Effector memory CD4-positive, alpha-beta T cell (primary cell): ENCODE measurements at regions not wholly inside any gene's neighbourhood (a gene's known extent, or its start where the extent isn't known, plus 50 kb on each side); places are given as distances from the start of the nearest gene placed in this dataset.
A peak's percentile ranks its signal among the peaks of the same experiment; 100 is the strongest.

Experiments
- DNase-seq, 3 donors: peaks; one replicate each; pipeline ENCODE4 v3.0.0-alpha.2; 2020
- H3K27ac ChIP-seq: 2 replicates; pipeline ENCODE4 v1.7.0; 2013; ENCODE audit warnings: mild to moderate bottlenecking, low read length, moderate library complexity; ENCODE audit not compliant: insufficient read depth, poor library complexity, severe bottlenecking
- H3K27me3 ChIP-seq: replicated peaks from 2 replicates; pipeline ENCODE4 v1.7.0; 2013; ENCODE audit warnings: mild to moderate bottlenecking, low read length; ENCODE audit not compliant: insufficient read depth, control insufficient read depth, poor library complexity, severe bottlenecking
- H3K36me3 ChIP-seq: 2 replicates; pipeline ENCODE4 v1.7.0; 2013; ENCODE audit warnings: mild to moderate bottlenecking, low read length, moderate library complexity; ENCODE audit not compliant: control insufficient read depth, insufficient read depth
- H3K4me1 ChIP-seq: 2 replicates; pipeline ENCODE4 v1.7.0; 2013; ENCODE audit warnings: low read length, mild to moderate bottlenecking; ENCODE audit not compliant: control insufficient read depth, insufficient read depth, poor library complexity, severe bottlenecking
- H3K4me3 ChIP-seq: 2 replicates; pipeline ENCODE4 v1.7.0; 2013; ENCODE audit warnings: low read length, low read depth, mild to moderate bottlenecking; ENCODE audit not compliant: insufficient read depth, poor library complexity, severe bottlenecking
- H3K9me3 ChIP-seq: 2 replicates; pipeline ENCODE4 v1.7.0; 2013; ENCODE audit warnings: mild to moderate bottlenecking, low read length, moderate library complexity; ENCODE audit not compliant: control insufficient read depth

- no peaks in the 10 kb centered on the region for H3K9me3 ChIP-seq
- H3K27ac ChIP-seq, result no peak overlapping the region
- no peaks in the 10 kb centered on the region for H3K36me3 ChIP-seq
- H3K4me3 ChIP-seq, result no peak overlapping the region
- no peaks in the 10 kb centered on the region for H3K27me3 ChIP-seq
- H3K4me1 ChIP-seq, result no peaks in the 10 kb centered on the region
- DNase-seq, result no peak
Observed at GRCh38 chr22:23411739-23412138, 168.4 kb downstream of the IGLL1 start.

GRCh38 chr22:23410411-23410810, 169.7 kb downstream of the IGLL1 start:
- DNase-seq, result no peak
- no peaks in the 10 kb centered on the region for H3K27me3 ChIP-seq
- no peaks in the 10 kb centered on the region for H3K36me3 ChIP-seq
- no peaks in the 10 kb centered on the region for H3K9me3 ChIP-seq
- H3K27ac ChIP-seq, result no peak overlapping the region
- no peak overlapping the region for H3K4me3 ChIP-seq
- H3K4me1 ChIP-seq, result no peaks in the 10 kb centered on the region

- Histone ChIP-seq H3K4me3 (no peak overlapping the region), H3K36me3 (no peaks in the 10 kb centered on the region)
Observed at GRCh38 chr22:23409976-23410375, 170.1 kb downstream of the IGLL1 start.

GRCh38 chr22:23408321-23408720, 171.8 kb downstream of the IGLL1 start:
- no peaks in the 10 kb centered on the region for H3K27me3 ChIP-seq
- no peak for DNase-seq

More at GRCh38 chr22:23409976-23410375, 170.1 kb downstream of the IGLL1 start:
- H3K9me3 ChIP-seq, result no peaks in the 10 kb centered on the region
- DNase-seq, result no peak
- no peak overlapping the region for H3K27ac ChIP-seq
- H3K4me1 ChIP-seq, result no peaks in the 10 kb centered on the region
- no peaks in the 10 kb centered on the region for H3K27me3 ChIP-seq

GRCh38 chr22:23405366-23405851, 174.7 kb downstream of the IGLL1 start:
- H3K36me3 ChIP-seq, result no peaks in the 10 kb centered on the region
- no peaks in the 10 kb centered on the region for H3K27me3 ChIP-seq
- H3K27ac ChIP-seq, result no peak overlapping the region
- peaks cover 4% of the 10 kb centered on the region for H3K4me1 ChIP-seq
- H3K9me3 ChIP-seq, result no peaks in the 10 kb centered on the region
- no peak overlapping the region for H3K4me3 ChIP-seq
- DNase-seq, result no peak

More at GRCh38 chr22:23408321-23408720, 171.8 kb downstream of the IGLL1 start:
- Histone ChIP-seq H3K4me1 (no peaks in the 10 kb centered on the region), H3K4me3 (no peak overlapping the region), H3K36me3 (no peaks in the 10 kb centered on the region), H3K27ac (no peak overlapping the region), H3K9me3 (no peaks in the 10 kb centered on the region)

GRCh38 chr22:23404689-23405365, 175.3 kb downstream of the IGLL1 start:
- H3K36me3 ChIP-seq, result no peaks in the 10 kb centered on the region
- no peak for DNase-seq
- no peaks in the 10 kb centered on the region for H3K27me3 ChIP-seq
- peaks cover 4% of the 10 kb centered on the region for H3K4me1 ChIP-seq
- H3K4me3 ChIP-seq, result no peak overlapping the region
- no peaks in the 10 kb centered on the region for H3K9me3 ChIP-seq
- H3K27ac ChIP-seq, result no peak overlapping the region

GRCh38 chr22:23403720-23404688, 176.1 kb downstream of the IGLL1 start:
- H3K27me3 ChIP-seq, result no peaks in the 10 kb centered on the region
- no peak for DNase-seq
- no peaks in the 10 kb centered on the region for H3K9me3 ChIP-seq
- H3K36me3 ChIP-seq, result no peaks in the 10 kb centered on the region
- H3K4me3 ChIP-seq, result no peak overlapping the region
- no peak overlapping the region for H3K27ac ChIP-seq
- H3K4me1 ChIP-seq, result peaks cover 4% of the 10 kb centered on the region

- no peak for DNase-seq
- Histone ChIP-seq H3K4me3 (no peak overlapping the region), H3K36me3 (no peaks in the 10 kb centered on the region), H3K9me3 (no peaks in the 10 kb centered on the region), H3K4me1 (peaks cover 4% of the 10 kb centered on the region), H3K27me3 (no peaks in the 10 kb centered on the region), H3K27ac (no peak overlapping the region)
Observed at GRCh38 chr22:23403152-23403719, 176.9 kb downstream of the IGLL1 start.

- Histone ChIP-seq H3K4me1 (peaks cover 4% of the 10 kb centered on the region), H3K36me3 (no peaks in the 10 kb centered on the region), H3K27me3 (no peaks in the 10 kb centered on the region), H3K27ac (no peak overlapping the region), H3K4me3 (no peak overlapping the region), H3K9me3 (no peaks in the 10 kb centered on the region)
- peak in 2 of 3 donors; percentile 2 to 24 for DNase-seq
Observed at GRCh38 chr22:23402275-23403151, 177.6 kb downstream of the IGLL1 start.
